ENCODE measurements at regions not wholly inside any gene's neighbourhood (a gene's known extent, or its start where the extent isn't known, plus 50 kb on each side); places are given as distances from the start of the nearest gene placed in this dataset.
"Not testable (repeated sequence)": the region's sequence is repeated elsewhere in the genome, so short reads cannot be mapped to it uniquely, and the experiment has no call there.

DNA sequence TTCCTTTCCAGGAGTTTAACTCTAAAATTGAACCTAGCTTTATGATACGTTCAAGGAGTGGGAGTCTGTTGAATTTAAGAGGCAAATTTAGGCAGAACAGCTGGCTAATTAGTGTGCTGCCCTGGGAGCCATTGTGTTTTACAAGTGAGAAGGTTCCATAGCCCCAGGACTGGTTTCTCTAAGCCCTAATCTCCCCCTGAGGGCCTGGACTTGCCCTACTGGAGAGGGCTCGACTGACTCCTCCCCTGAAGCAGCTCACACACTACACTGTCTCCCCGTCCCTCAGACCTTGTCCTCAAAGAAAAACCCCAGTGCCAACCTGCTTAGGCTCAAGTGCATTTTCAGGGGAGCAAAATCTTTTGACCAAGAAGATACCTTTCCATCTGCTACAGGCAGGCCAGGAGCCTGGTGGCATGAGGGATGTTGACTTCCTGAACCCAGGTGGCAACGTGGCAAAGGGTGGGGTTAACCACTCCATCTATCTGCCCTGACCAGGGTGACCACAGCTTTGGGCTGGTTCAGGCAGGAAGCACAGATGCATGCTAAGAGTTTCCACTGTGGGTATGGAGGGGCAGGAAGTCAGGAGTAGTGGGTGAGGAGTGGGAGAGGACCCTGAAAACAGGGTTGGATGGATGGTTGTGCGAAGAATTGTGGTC is 68.9 kb upstream of the CARD11 start:
- FAIRE-seq (no peak), DNase-seq (ENCODE audit: insufficient read length, low spot score) (no peak)
- no peak for TF ChIP-seq PAX5 (IDR thresholded peaks at IDR 0.05; ENCODE audit: insufficient read depth, low read length, severe bottlenecking)
- no peak for TF ChIP-seq POU2F2 (IDR thresholded peaks at IDR 0.05; ENCODE audit: low read depth, low read length)
- TF ChIP-seq POLR2A (IDR thresholded peaks at IDR 0.05; ENCODE audit: low read depth, low read length) = no peak
- no peak for TF ChIP-seq TAF1 (IDR thresholded peaks at IDR 0.05; ENCODE audit: low read depth, low read length)
- no peak for TF ChIP-seq POLR2AphosphoS5 (IDR thresholded peaks at IDR 0.05; ENCODE audit: low read depth, low read length)
- no peak for TF ChIP-seq SPI1 (IDR thresholded peaks at IDR 0.05; ENCODE audit: low read depth, low read length)

DNA sequence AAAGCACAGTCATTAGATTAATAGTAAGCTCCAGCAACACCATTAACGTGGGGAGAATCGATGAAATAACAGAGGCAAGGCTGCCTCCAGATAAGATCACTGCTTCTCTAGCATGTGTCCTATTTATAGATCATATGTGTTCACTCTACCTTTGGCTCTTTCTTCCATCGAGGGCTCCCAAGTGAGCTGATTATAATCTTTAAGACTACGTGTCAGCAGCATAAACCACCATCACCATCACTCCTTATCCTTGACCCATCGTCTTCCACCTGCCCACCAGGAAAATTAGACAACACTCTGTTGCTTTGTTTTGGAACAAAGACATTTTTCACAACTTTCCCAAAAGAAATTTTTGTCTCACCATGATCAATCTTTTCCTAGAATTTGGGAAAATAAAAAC is 71.2 kb upstream of the CARD11 start:
- DNase-seq (ENCODE audit: insufficient read length, low spot score) (no peak), FAIRE-seq (no peak)
- no peak for TF ChIP-seq SPI1 (IDR thresholded peaks at IDR 0.05; ENCODE audit: low read depth, low read length)

DNA sequence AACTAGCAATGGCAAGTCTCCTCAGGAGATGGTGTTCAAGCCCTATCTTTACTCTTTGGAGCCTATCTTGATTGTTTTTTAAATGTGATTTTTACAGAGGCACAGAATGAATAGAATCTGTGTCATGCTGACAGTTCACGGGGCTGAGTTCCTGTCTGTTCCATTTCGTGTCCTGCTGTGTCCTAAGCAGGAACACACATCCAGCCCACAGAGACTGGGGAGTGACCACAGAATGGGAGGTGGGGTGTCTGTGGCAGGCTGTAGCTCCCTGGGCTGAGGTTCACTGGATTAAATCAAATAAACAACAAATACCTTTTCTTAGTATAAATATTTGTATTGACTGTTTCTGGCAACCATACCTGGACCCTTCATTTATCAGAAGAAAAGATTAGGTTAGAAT is 73.4 kb upstream of the CARD11 start:
- no peak for FAIRE-seq
- TF ChIP-seq TAF1 (IDR thresholded peaks at IDR 0.05; ENCODE audit: low read depth, low read length) (no peak), POU2F2 (IDR thresholded peaks at IDR 0.05; ENCODE audit: low read depth, low read length) (no peak), POLR2A (IDR thresholded peaks at IDR 0.05; ENCODE audit: low read depth, low read length) (no peak), POLR2AphosphoS5 (IDR thresholded peaks at IDR 0.05; ENCODE audit: low read depth, low read length) (no peak), PAX5 (IDR thresholded peaks at IDR 0.05; ENCODE audit: insufficient read depth, low read length, severe bottlenecking) (no peak)
- DNase-seq (ENCODE audit: insufficient read length, low spot score) = no peak

DNA sequence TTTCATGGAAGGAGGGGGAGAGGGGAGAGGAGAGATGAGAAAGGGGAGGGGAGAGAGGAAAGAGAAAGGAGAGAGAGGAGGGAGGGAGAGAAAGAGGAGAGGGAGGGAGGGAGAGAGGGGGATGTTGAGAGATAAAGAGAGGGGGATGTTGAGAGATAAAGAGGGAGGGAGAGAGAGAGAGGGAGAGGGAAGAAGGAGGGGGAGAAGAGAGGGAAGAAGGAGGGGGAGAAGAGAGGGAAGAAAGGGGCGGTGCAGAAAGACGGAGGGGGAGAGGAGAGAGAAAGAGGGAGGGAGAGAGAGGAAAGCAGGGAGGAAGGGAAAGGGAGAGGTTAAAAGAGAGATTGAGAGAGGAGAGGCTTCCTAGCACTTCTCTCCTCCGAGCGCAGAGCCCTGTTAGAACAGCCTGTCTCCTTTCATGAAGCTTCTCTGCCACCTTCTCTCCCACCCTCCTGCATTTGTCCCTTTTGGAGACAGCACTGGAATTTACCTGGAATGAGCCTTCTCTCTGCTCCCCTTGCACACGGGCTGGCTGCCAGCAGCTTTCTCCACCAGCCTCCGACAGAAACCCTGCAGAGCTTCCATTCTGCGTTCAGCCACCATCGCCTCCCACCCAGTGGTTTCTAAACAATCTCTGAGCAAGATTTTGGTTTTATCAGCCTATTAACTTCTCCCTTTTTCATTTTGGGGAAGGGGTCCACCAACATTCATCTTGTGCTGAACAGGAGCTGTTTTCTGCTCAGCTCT is 74.0 kb upstream of the CARD11 start:
- DNase-seq (ENCODE audit: insufficient read length, low spot score) (no peak), FAIRE-seq (no peak)

DNA sequence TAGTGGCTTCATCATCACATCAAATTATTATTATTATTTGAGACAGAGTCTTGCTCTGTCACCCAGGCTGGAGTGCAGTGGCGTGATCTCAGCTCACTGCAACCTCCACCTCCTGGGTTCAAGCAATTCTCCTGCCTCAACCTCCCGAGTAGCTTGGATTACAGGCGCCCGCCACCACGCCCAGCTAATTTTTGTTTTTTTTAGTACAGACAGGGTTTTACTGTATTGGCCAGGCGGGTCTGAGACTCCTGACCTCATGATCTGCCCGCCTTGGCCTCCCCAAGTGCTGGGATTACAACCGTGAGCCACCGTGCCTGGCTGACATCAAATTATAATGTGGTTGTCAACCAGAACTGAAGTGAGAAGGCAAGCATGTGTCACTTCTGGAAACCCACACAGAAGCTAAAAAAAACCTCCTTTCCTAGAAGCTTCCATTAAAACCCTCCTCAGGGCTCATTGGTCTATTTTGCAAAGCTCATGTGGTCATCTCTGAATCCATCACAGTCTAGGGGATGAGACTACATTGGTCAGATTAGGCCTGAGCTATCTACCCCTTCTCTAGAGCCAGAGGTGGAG is 75.8 kb upstream of the CARD11 start:
- DNase-seq (ENCODE audit: insufficient read length, low spot score); FAIRE-seq: not testable (repeated sequence)

More for the DNA sequence above, 74.0 kb upstream of the CARD11 start:
- TF ChIP-seq TAF1 (IDR thresholded peaks at IDR 0.05; ENCODE audit: low read depth, low read length) (no peak), POLR2A (IDR thresholded peaks at IDR 0.05; ENCODE audit: low read depth, low read length) (no peak), SPI1 (IDR thresholded peaks at IDR 0.05; ENCODE audit: low read depth, low read length) (no peak), POU2F2 (IDR thresholded peaks at IDR 0.05; ENCODE audit: low read depth, low read length) (no peak), POLR2AphosphoS5 (IDR thresholded peaks at IDR 0.05; ENCODE audit: low read depth, low read length) (no peak), PAX5 (IDR thresholded peaks at IDR 0.05; ENCODE audit: insufficient read depth, low read length, severe bottlenecking) (no peak)

DNA sequence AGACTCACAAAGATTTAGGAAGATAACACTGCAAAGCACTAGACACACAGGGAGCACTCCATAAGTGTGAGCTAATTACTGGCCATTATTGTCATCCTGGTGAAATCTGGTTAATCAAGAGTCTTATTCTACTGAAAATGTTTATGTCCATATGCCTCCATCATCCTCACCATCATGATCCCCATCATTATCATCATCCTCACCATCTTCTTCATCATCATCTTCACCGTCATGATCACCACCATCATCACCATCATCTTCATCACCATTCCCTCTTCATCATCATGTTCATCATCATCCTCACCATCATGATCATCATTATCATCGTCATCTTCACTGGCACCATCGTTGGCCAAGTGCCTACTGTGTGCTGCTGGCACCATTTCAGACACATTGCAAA is 76.3 kb upstream of the CARD11 start:
- no peak for TF ChIP-seq POLR2AphosphoS5 (IDR thresholded peaks at IDR 0.05; ENCODE audit: low read depth, low read length)
- TF ChIP-seq TAF1 (IDR thresholded peaks at IDR 0.05; ENCODE audit: low read depth, low read length) = no peak
- no peak for DNase-seq (ENCODE audit: insufficient read length, low spot score)
- no peak for FAIRE-seq

DNA sequence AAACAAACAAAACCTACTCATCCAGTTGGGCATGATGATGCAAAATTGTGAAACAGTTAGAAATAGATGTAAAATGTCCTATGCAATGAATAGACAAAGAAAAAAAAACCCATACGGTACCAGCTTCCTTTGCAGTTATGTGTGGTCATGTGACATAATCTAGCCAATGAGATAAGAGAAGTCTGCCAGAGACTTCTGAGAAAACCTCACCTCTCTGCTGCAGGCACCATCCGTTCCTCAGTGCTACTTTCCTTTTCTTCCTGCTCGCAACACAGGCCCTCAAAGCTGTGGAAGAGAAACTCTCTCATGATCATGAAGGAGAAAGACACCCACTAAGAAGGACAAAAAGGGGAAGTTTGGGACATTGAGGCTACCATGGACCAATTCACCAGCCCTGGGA is 76.8 kb upstream of the CARD11 start:
- TF ChIP-seq SPI1 (IDR thresholded peaks at IDR 0.05; ENCODE audit: low read depth, low read length) (no peak), POLR2A (IDR thresholded peaks at IDR 0.05; ENCODE audit: low read depth, low read length) (no peak), POU2F2 (IDR thresholded peaks at IDR 0.05; ENCODE audit: low read depth, low read length) (no peak), POLR2AphosphoS5 (IDR thresholded peaks at IDR 0.05; ENCODE audit: low read depth, low read length) (no peak)
- no peak for FAIRE-seq

DNA sequence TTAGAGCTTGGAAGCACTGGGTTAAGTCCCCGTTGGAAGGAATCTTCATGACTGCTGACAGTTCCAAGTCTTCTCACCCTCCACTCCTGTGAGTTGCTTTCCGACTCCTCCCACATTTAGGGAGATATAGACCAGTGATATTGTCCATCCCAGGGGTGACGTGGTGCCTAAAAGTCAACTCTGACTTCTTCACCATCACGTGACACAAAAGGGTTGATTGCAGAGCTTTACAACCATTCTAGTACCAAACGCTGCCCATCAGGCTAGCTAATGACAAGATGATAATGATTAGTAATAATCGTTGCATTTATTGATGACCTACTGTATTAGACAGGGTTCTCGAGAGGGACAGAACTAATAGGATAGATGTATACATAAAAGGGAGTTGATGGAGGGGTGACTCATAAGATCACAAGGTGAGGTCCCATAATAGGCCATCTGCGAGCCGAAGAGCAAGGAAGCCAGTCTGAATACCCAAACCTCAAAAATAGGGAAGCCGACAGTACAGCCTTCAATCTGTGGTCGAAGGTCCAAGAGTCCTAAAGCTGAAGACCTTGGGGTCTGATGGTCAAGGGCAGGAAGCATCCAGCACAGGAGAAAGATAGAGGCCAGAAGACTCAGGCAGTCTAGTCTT is 85.3 kb upstream of the CARD11 start:
- DNase-seq (ENCODE audit: insufficient read length, low spot score) (no peak), FAIRE-seq (no peak)
- TF ChIP-seq SPI1 (IDR thresholded peaks at IDR 0.05; ENCODE audit: low read depth, low read length) (no peak), PAX5 (IDR thresholded peaks at IDR 0.05; ENCODE audit: insufficient read depth, low read length, severe bottlenecking) (no peak), POLR2AphosphoS5 (IDR thresholded peaks at IDR 0.05; ENCODE audit: low read depth, low read length) (no peak), POU2F2 (IDR thresholded peaks at IDR 0.05; ENCODE audit: low read depth, low read length) (no peak), TAF1 (IDR thresholded peaks at IDR 0.05; ENCODE audit: low read depth, low read length) (no peak), POLR2A (IDR thresholded peaks at IDR 0.05; ENCODE audit: low read depth, low read length) (no peak)

More for the DNA sequence above, 76.8 kb upstream of the CARD11 start:
- DNase-seq (ENCODE audit: insufficient read length, low spot score) = no peak

DNA sequence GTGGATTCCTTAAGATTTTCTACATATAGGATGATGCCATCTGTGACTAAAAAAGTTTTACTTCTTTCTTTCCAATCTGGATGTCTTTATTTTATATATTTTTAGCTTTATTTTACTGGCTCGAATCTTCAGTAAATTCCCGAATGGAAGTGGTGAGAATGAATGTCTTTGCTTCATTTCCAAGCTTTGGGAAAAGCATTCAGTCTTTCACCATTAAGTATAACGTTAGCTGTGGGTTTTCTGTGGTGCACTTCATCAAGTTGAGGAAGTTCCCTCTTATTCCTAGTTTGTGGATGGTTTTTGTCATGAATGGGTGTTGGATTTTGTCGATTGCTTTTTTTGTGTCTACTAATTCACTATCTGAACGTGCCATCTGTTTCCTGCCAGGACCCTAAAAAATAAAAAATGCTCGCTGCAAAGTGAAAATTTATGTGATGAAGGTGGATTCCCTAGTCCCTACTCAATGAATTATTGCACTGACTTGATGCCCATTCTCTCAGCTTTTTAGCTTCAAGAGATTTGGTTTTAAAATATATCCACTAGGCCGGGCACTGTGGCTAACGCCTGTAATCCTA is 90.2 kb upstream of the CARD11 start:
- DNase-seq (ENCODE audit: insufficient read length, low spot score) (no peak), FAIRE-seq (no peak)
- no peak for TF ChIP-seq SPI1 (IDR thresholded peaks at IDR 0.05; ENCODE audit: low read depth, low read length)
- no peak for TF ChIP-seq PAX5 (IDR thresholded peaks at IDR 0.05; ENCODE audit: insufficient read depth, low read length, severe bottlenecking)

DNA sequence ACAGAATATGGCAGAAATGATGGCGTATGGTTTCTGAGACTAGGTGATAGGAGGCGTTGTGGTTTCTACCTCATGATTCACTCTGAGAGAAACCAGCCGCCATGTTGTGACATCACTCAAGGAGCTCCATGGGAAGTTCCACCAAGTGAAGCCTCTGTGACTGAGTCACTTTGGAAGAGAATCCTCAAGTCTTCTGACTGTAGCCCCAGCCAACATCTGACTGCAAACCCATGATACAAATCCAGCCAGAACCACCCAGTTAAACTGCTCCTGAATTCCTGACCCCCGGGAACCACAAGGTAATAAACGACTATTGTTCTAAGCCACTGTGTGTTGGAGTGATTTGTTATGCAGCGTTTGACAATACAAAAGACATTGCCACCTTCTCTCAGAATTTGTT is 91.1 kb upstream of the CARD11 start:
- FAIRE-seq (no peak), DNase-seq (ENCODE audit: insufficient read length, low spot score) (no peak)
- TF ChIP-seq POLR2AphosphoS5 (IDR thresholded peaks at IDR 0.05; ENCODE audit: low read depth, low read length) (no peak), SPI1 (IDR thresholded peaks at IDR 0.05; ENCODE audit: low read depth, low read length) (no peak), POU2F2 (IDR thresholded peaks at IDR 0.05; ENCODE audit: low read depth, low read length) (no peak), POLR2A (IDR thresholded peaks at IDR 0.05; ENCODE audit: low read depth, low read length) (no peak), PAX5 (IDR thresholded peaks at IDR 0.05; ENCODE audit: insufficient read depth, low read length, severe bottlenecking) (no peak), TAF1 (IDR thresholded peaks at IDR 0.05; ENCODE audit: low read depth, low read length) (no peak)
